DND-41 (cell line): ENCODE measurements at regions not wholly inside any gene's neighbourhood (a gene's known extent, or its start where the extent isn't known, plus 50 kb on each side); places are given as distances from the start of the nearest gene placed in this dataset.

Experiments
- ATAC-seq: fragments of 200-7000 bp; cut with Tn5 transposase; 3 replicates; pipeline ENCODE4 v1.9.1; 2021; ENCODE audit warnings: low read depth; ENCODE audit not compliant: insufficient read depth
- DNase-seq: peaks from one replicate; pipeline ENCODE4 v3.0.0-alpha.2; 2020
- H2AFZ ChIP-seq: 2 replicates; pipeline ENCODE4 v1.6.0; 2012; ENCODE audit warnings: low read depth, low read length
- H3K27ac ChIP-seq: 2 replicates; pipeline ENCODE4 v1.5.1; 2012; ENCODE audit warnings: low read length, inconsistent platforms
- H3K27me3 ChIP-seq: fragments of 200-600 bp; sonication (generic); 2 replicates; pipeline ENCODE4 v1.6.0; 2012; ENCODE audit warnings: low read length, mild to moderate bottlenecking, inconsistent platforms; ENCODE audit not compliant: insufficient read depth, poor library complexity
- H3K36me3 ChIP-seq: 2 replicates; pipeline ENCODE4 v1.5.1; 2012; ENCODE audit warnings: low read length, inconsistent platforms; ENCODE audit not compliant: insufficient read depth
- H3K4me1 ChIP-seq: 2 replicates; pipeline ENCODE4 v1.5.1; 2012; ENCODE audit warnings: mild to moderate bottlenecking, low read length; ENCODE audit not compliant: insufficient read depth
- H3K4me2 ChIP-seq: 2 replicates; pipeline ENCODE4 v1.6.0; 2012; ENCODE audit warnings: mild to moderate bottlenecking, moderate library complexity, low read length, inconsistent platforms; ENCODE audit not compliant: insufficient read depth
- H3K4me3 ChIP-seq, 2 experiments: fragments of 200-600 bp in 1 of 2; shearing (Covaris generic) in 1 of 2; 2 replicates each; pipeline ENCODE4 v1.5.1; 2012 to 2016; ENCODE audit warnings: inconsistent platforms in 2 of 2, low read length in 2 of 2, mild to moderate bottlenecking in 2 of 2, low read depth in 1 of 2, moderate library complexity in 1 of 2
- H3K79me2 ChIP-seq: 2 replicates; pipeline ENCODE4 v1.6.0; 2012; ENCODE audit warnings: low read length, inconsistent platforms; ENCODE audit not compliant: insufficient read depth
- H3K9ac ChIP-seq: 2 replicates; pipeline ENCODE4 v1.6.0; 2012; ENCODE audit warnings: low read depth, mild to moderate bottlenecking, inconsistent platforms, low read length, moderate library complexity
- H3K9me3 ChIP-seq: 2 replicates; pipeline ENCODE4 v1.5.1; 2012; ENCODE audit warnings: low read length, moderate library complexity, mild to moderate bottlenecking, inconsistent platforms; ENCODE audit not compliant: insufficient read depth, severe bottlenecking
- H4K20me1 ChIP-seq: 2 replicates; pipeline ENCODE4 v1.6.0; 2012; ENCODE audit warnings: low read length; ENCODE audit not compliant: insufficient read depth
- CTCF ChIP-seq: IDR thresholded peaks from 2 replicates; pipeline ENCODE4 v1.5.1; 2012; ENCODE audit warnings: borderline replicate concordance, low read length, moderate library complexity, mild to moderate bottlenecking; ENCODE audit not compliant: poor library complexity, severe bottlenecking; ENCODE audit errors: extremely low read depth
- EZH2 ChIP-seq: IDR thresholded peaks from 3 replicates; pipeline ENCODE4 v1.6.1; 2012; ENCODE audit warnings: borderline replicate concordance, low read depth, mild to moderate bottlenecking, moderate library complexity, low read length, inconsistent platforms; ENCODE audit not compliant: severe bottlenecking

GRCh38 chr16:76931186-76931585 is 259.8 kb upstream of the MON1B start:
- Histone ChIP-seq H3K4me1 (no peaks in the 10 kb centered on the region), H3K4me2 (no peak overlapping the region), H3K79me2 (no peaks in the 10 kb centered on the region), H3K27ac (no peak overlapping the region), H4K20me1 (no peaks in the 10 kb centered on the region), H2AFZ (no peak overlapping the region), H3K9ac (no peak overlapping the region), H3K9me3 (no peaks in the 10 kb centered on the region), H3K36me3 (no peaks in the 10 kb centered on the region), H3K4me3 (no peak overlapping the region), H3K27me3 (no peaks in the 10 kb centered on the region)
- no peak for ATAC-seq
- no peak for DNase-seq
- no peak for TF ChIP-seq EZH2

- TF ChIP-seq CTCF (no peak), EZH2 (no peak)
- Histone ChIP-seq H3K27ac (no peak overlapping the region), H3K4me3 (no peak overlapping the region), H3K36me3 (no peaks in the 10 kb centered on the region), H2AFZ (no peak overlapping the region), H3K9me3 (no peaks in the 10 kb centered on the region), H3K9ac (no peak overlapping the region), H3K4me1 (no peaks in the 10 kb centered on the region), H3K79me2 (no peaks in the 10 kb centered on the region), H3K4me2 (no peak overlapping the region), H3K27me3 (peaks cover 5% of the 10 kb centered on the region), H4K20me1 (no peaks in the 10 kb centered on the region)
- DNase-seq: no peak
- ATAC-seq: no peak
These were observed 258.3 kb upstream of the MON1B start for GRCh38 chr16:76932541-76933211.

- Histone ChIP-seq H3K4me1 (no peaks in the 10 kb centered on the region), H4K20me1 (no peaks in the 10 kb centered on the region), H3K9ac (no peak overlapping the region), H3K27ac (no peak overlapping the region), H3K79me2 (no peaks in the 10 kb centered on the region), H3K27me3 (peaks cover 9% of the 10 kb centered on the region), H3K9me3 (no peaks in the 10 kb centered on the region), H3K4me3 (no peak overlapping the region), H2AFZ (no peak overlapping the region), H3K36me3 (no peaks in the 10 kb centered on the region), H3K4me2 (no peak overlapping the region)
- no peak for ATAC-seq
- TF ChIP-seq EZH2 (no peak), CTCF (no peak)
- DNase-seq: no peak
These were observed 250.7 kb upstream of the MON1B start for GRCh38 chr16:76940251-76940650.

- no peak overlapping the region for H3K27ac ChIP-seq
- H3K4me3 ChIP-seq: no peak overlapping the region
- H3K9ac ChIP-seq: no peak overlapping the region
- H4K20me1 ChIP-seq: no peaks in the 10 kb centered on the region
- no peak overlapping the region for H3K4me2 ChIP-seq
- DNase-seq (no peak), ATAC-seq (no peak)
- no peaks in the 10 kb centered on the region for H3K9me3 ChIP-seq
- no peak overlapping the region for H2AFZ ChIP-seq
- no peaks in the 10 kb centered on the region for H3K79me2 ChIP-seq
- TF ChIP-seq EZH2: no peak
- TF ChIP-seq CTCF: no peak
- peaks cover 9% of the 10 kb centered on the region for H3K27me3 ChIP-seq
- no peaks in the 10 kb centered on the region for H3K4me1 ChIP-seq
- no peaks in the 10 kb centered on the region for H3K36me3 ChIP-seq
These were observed 249.9 kb upstream of the MON1B start for GRCh38 chr16:76941113-76941512.
